ENCODE measurements at regions not wholly inside any gene's neighbourhood (a gene's known extent, or its start where the extent isn't known, plus 50 kb on each side); places are given as distances from the start of the nearest gene placed in this dataset.

GRCh38 chr22:49566693-49567092 lies 261.0 kb downstream of the BRD1 start:
- TF ChIP-seq CTCF (IDR thresholded peaks at IDR 0.05; ENCODE audit: insufficient read depth, low read length, poor library complexity, severe bottlenecking), result no peak
- TF ChIP-seq EZH2phosphoT487 (conservative IDR thresholded peaks at IDR 0.05; ENCODE audit: low read length), result no peak
